ENCODE measurements at regions not wholly inside any gene's neighbourhood (a gene's known extent, or its start where the extent isn't known, plus 50 kb on each side); places are given as distances from the start of the nearest gene placed in this dataset.
"Not testable (repeated sequence)": the region's sequence is repeated elsewhere in the genome, so short reads cannot be mapped to it uniquely, and the experiment has no call there.

- no peaks in the 10 kb centered on the region for H3K9me3 ChIP-seq (ENCODE audit: low read length)
- no peaks in the 10 kb centered on the region for H3K36me3 ChIP-seq (ENCODE audit: insufficient read depth, low read length)
- no peaks in the 10 kb centered on the region for H3K4me1 ChIP-seq (ENCODE audit: insufficient read depth, low read length, severe bottlenecking)
- no peaks in the 10 kb centered on the region for H4K20me1 ChIP-seq (ENCODE audit: insufficient read depth, low read length)
- H3F3A ChIP-seq (ENCODE audit: insufficient read depth, low read length): no peaks in the 10 kb centered on the region
- no peaks in the 10 kb centered on the region for H3K27me3 ChIP-seq (ENCODE audit: insufficient read depth, low read length)
- no peaks in the 10 kb centered on the region for H3K9me2 ChIP-seq (ENCODE audit: low read depth, low read length)
- no peak overlapping the region for H3K4me2 ChIP-seq (ENCODE audit: low read length)
- H3K27ac ChIP-seq (ENCODE audit: low read depth, low read length, poor library complexity, severe bottlenecking): no peak overlapping the region
- TF ChIP-seq CTCF (IDR thresholded peaks at IDR 0.05; ENCODE audit: low read length) (no peak), EZH2 (IDR thresholded peaks at IDR 0.05; ENCODE audit: borderline replicate concordance, low read length) (no peak)
- H3K4me3 ChIP-seq (ENCODE audit: low read depth, low read length, poor library complexity, severe bottlenecking): no peak overlapping the region
- H3K9ac ChIP-seq (ENCODE audit: low read length): no peak overlapping the region
- H2AFZ ChIP-seq (ENCODE audit: low read length): no peak overlapping the region
- H3K79me2 ChIP-seq (ENCODE audit: insufficient read depth, low read length): no peaks in the 10 kb centered on the region
Measured at GRCh38 chr6:167688123-167688522, 138.6 kb upstream of the AFDN start.

GRCh38 chr6:167689278-167689677 is 137.4 kb upstream of the AFDN start:
- H4K20me1 ChIP-seq (ENCODE audit: insufficient read depth, low read length): no peaks in the 10 kb centered on the region
- H3K79me2 ChIP-seq (ENCODE audit: insufficient read depth, low read length): no peaks in the 10 kb centered on the region
- no peak overlapping the region for H3K4me2 ChIP-seq (ENCODE audit: low read length)
- no peaks in the 10 kb centered on the region for H3F3A ChIP-seq (ENCODE audit: insufficient read depth, low read length)
- no peak overlapping the region for H3K4me3 ChIP-seq (ENCODE audit: low read depth, low read length, poor library complexity, severe bottlenecking)
- H3K27me3 ChIP-seq (ENCODE audit: insufficient read depth, low read length): no peaks in the 10 kb centered on the region
- no peak for TF ChIP-seq CTCF (IDR thresholded peaks at IDR 0.05; ENCODE audit: low read length)
- TF ChIP-seq EZH2 (IDR thresholded peaks at IDR 0.05; ENCODE audit: borderline replicate concordance, low read length): no peak
- H3K9me2 ChIP-seq (ENCODE audit: low read depth, low read length): no peaks in the 10 kb centered on the region
- H3K9me3 ChIP-seq (ENCODE audit: low read length): no peaks in the 10 kb centered on the region
- H3K9ac ChIP-seq (ENCODE audit: low read length): no peak overlapping the region
- H2AFZ ChIP-seq (ENCODE audit: low read length): no peak overlapping the region
- no peaks in the 10 kb centered on the region for H3K36me3 ChIP-seq (ENCODE audit: insufficient read depth, low read length)
- no peaks in the 10 kb centered on the region for H3K4me1 ChIP-seq (ENCODE audit: insufficient read depth, low read length, severe bottlenecking)
- H3K27ac ChIP-seq (ENCODE audit: low read depth, low read length, poor library complexity, severe bottlenecking): no peak overlapping the region

- H3K27me3 ChIP-seq (ENCODE audit: insufficient read depth, low read length): no peaks in the 10 kb centered on the region
- H3K36me3 ChIP-seq (ENCODE audit: insufficient read depth, low read length): no peaks in the 10 kb centered on the region
- no peak overlapping the region for H3K4me2 ChIP-seq (ENCODE audit: low read length)
- H3K9me3 ChIP-seq (ENCODE audit: low read length): no peaks in the 10 kb centered on the region
- H3F3A ChIP-seq (ENCODE audit: insufficient read depth, low read length): no peaks in the 10 kb centered on the region
- no peaks in the 10 kb centered on the region for H4K20me1 ChIP-seq (ENCODE audit: insufficient read depth, low read length)
- H3K4me1 ChIP-seq (ENCODE audit: insufficient read depth, low read length, severe bottlenecking): no peaks in the 10 kb centered on the region
- H3K9ac ChIP-seq (ENCODE audit: low read length): no peak overlapping the region
- H3K27ac ChIP-seq (ENCODE audit: low read depth, low read length, poor library complexity, severe bottlenecking): no peak overlapping the region
- H3K9me2 ChIP-seq (ENCODE audit: low read depth, low read length): no peaks in the 10 kb centered on the region
- H3K79me2 ChIP-seq (ENCODE audit: insufficient read depth, low read length): no peaks in the 10 kb centered on the region
- TF ChIP-seq CTCF (IDR thresholded peaks at IDR 0.05; ENCODE audit: low read length): no peak
- no peak for TF ChIP-seq EZH2 (IDR thresholded peaks at IDR 0.05; ENCODE audit: borderline replicate concordance, low read length)
- H2AFZ ChIP-seq (ENCODE audit: low read length): no peak overlapping the region
- no peak overlapping the region for H3K4me3 ChIP-seq (ENCODE audit: low read depth, low read length, poor library complexity, severe bottlenecking)
Measured at GRCh38 chr6:167689751-167690150, 137.0 kb upstream of the AFDN start.

GRCh38 chr6:167690167-167690922 is 136.4 kb upstream of the AFDN start:
- H3F3A ChIP-seq (ENCODE audit: insufficient read depth, low read length); H3K9me2 ChIP-seq (ENCODE audit: low read depth, low read length); H3K27ac ChIP-seq (ENCODE audit: low read depth, low read length, poor library complexity, severe bottlenecking); H3K9me3 ChIP-seq (ENCODE audit: low read length); H3K4me3 ChIP-seq (ENCODE audit: low read depth, low read length, poor library complexity, severe bottlenecking); H3K27me3 ChIP-seq (ENCODE audit: insufficient read depth, low read length); H4K20me1 ChIP-seq (ENCODE audit: insufficient read depth, low read length); H3K9ac ChIP-seq (ENCODE audit: low read length); H3K4me2 ChIP-seq (ENCODE audit: low read length); H2AFZ ChIP-seq (ENCODE audit: low read length); H3K4me1 ChIP-seq (ENCODE audit: insufficient read depth, low read length, severe bottlenecking); H3K79me2 ChIP-seq (ENCODE audit: insufficient read depth, low read length); H3K36me3 ChIP-seq (ENCODE audit: insufficient read depth, low read length): not testable (repeated sequence)

Data from OCI-LY1 (cell line).